Endothelial cell of umbilical vein (primary cell): ENCODE measurements at regions not wholly inside any gene's neighbourhood (a gene's known extent, or its start where the extent isn't known, plus 50 kb on each side); places are given as distances from the start of the nearest gene placed in this dataset.

Experiments
- BruUV-seq: library from RNA; stranded (reverse); fragments of 400-500 nt; replicated peaks from 2 replicates; lab custom pipeline; 2021; lab: Mats Ljungman, UMichigan
- CTCF ChIA-PET: fragments of 300-600, 350-600 bp; sonication (Branson Sonifier 250); formaldehyde crosslinking; loops from one replicate; lab custom pipeline; 2021; ENCODE audit warnings: antibody characterized with exemption, inconsistent platforms; lab: Charles Lee
- POLR2A ChIA-PET: fragments of 300-600, 350-600 bp; sonication (Branson Sonifier 250); formaldehyde crosslinking; loops from one replicate; lab custom pipeline; 2021; ENCODE audit warnings: antibody characterized with exemption, inconsistent platforms; lab: Charles Lee
- DNase-seq: peaks from one replicate; pipeline ENCODE4 v3.0.0-alpha.2; 2011; ENCODE audit warnings: low read depth, low spot score
- FAIRE-seq: peaks from 2 replicates; lab custom pipeline; 2011; peaks lifted over from hg19 to GRCh38; lab: Jason Lieb, UNC
- H2AFZ ChIP-seq: 2 replicates; pipeline ENCODE4 v1.6.0; 2012; ENCODE audit warnings: low read depth, low read length, control low read depth, inconsistent platforms
- H3K27ac ChIP-seq: 2 replicates; pipeline ENCODE4 v1.5.1; 2011; ENCODE audit warnings: low read depth, mild to moderate bottlenecking, control low read depth, low read length, moderate library complexity; ENCODE audit not compliant: insufficient read depth
- H3K27me3 ChIP-seq, 2 experiments: 2 replicates each; pipeline versions ENCODE4 v1.6.0 to v1.6.1; 2011; ENCODE audit warnings: low read length in 2 of 2, mixed read lengths in 1 of 2; ENCODE audit not compliant: control insufficient read depth in 2 of 2, insufficient read depth in 2 of 2
- H3K36me3 ChIP-seq, 2 experiments: 2 replicates in 1 of 2; 3 replicates in 1 of 2; pipeline ENCODE4 v1.5.1; 2011; ENCODE audit warnings: low read length in 2 of 2, mild to moderate bottlenecking in 1 of 2, moderate library complexity in 1 of 2; ENCODE audit not compliant: control insufficient read depth in 2 of 2, insufficient read depth in 2 of 2; ENCODE audit errors: extremely low read depth in 1 of 2
- H3K4me1 ChIP-seq: 3 replicates; pipeline ENCODE4 v1.5.1; 2011; ENCODE audit warnings: mild to moderate bottlenecking, low read length; ENCODE audit not compliant: control insufficient read depth, insufficient read depth; ENCODE audit errors: extremely low read depth
- H3K4me2 ChIP-seq: 2 replicates; pipeline ENCODE4 v1.6.1; 2011; ENCODE audit warnings: low read length, control low read depth, mixed read lengths; ENCODE audit not compliant: insufficient read depth
- H3K4me3 ChIP-seq, 3 experiments: fragments of 200-600 bp in 1 of 3; sonication (generic), shearing (Covaris generic) in 1 of 3; replicated peaks in 1 of 3; 2 replicates each; pipeline ENCODE4 v1.5.1; 2011 to 2016; ENCODE audit warnings: control low read depth in 3 of 3, low read length in 3 of 3, mild to moderate bottlenecking in 2 of 3, inconsistent platforms in 1 of 3, low read depth in 1 of 3, moderate library complexity in 1 of 3; ENCODE audit not compliant: insufficient read depth in 1 of 3
- H3K79me2 ChIP-seq: 2 replicates; pipeline ENCODE4 v1.6.0; 2012; ENCODE audit warnings: low read length, inconsistent platforms; ENCODE audit not compliant: control insufficient read depth, insufficient read depth
- H3K9ac ChIP-seq: replicated peaks from 2 replicates; pipeline ENCODE3; 2011; ENCODE audit warnings: low read length, control low read depth; ENCODE audit not compliant: insufficient read depth; ENCODE audit errors: extremely low read depth
- H3K9me1 ChIP-seq: replicated peaks from 3 replicates; pipeline ENCODE4 v1.6.0; 2011; ENCODE audit warnings: mild to moderate bottlenecking, low read length; ENCODE audit not compliant: control insufficient read depth, insufficient read depth; ENCODE audit errors: extremely low read depth
- H3K9me3 ChIP-seq: replicated peaks from 2 replicates; pipeline ENCODE4 v1.5.1; 2012; ENCODE audit warnings: low read length, inconsistent platforms; ENCODE audit not compliant: control insufficient read depth, insufficient read depth
- H4K20me1 ChIP-seq: replicated peaks from 2 replicates; pipeline ENCODE3; 2011; ENCODE audit warnings: mild to moderate bottlenecking, low read length; ENCODE audit not compliant: control insufficient read depth, insufficient read depth; ENCODE audit errors: extremely low read depth
- CTCF ChIP-seq, 2 donors: IDR thresholded peaks; 1 replicate in 1 of 2; 2 replicates in 1 of 2; pipeline ENCODE4 v1.5.1; 2011; ENCODE audit warnings: low read length in 2 of 2, mild to moderate bottlenecking in 2 of 2, moderate library complexity in 2 of 2, control low read depth in 1 of 2, inconsistent platforms in 1 of 2, low read depth in 1 of 2; ENCODE audit not compliant: insufficient read depth in 1 of 2; ENCODE audit errors: extremely low read depth in 1 of 2
- EZH2 ChIP-seq: IDR thresholded peaks from 2 replicates; pipeline ENCODE4 v1.6.1; 2012; ENCODE audit warnings: borderline replicate concordance, low read depth, mild to moderate bottlenecking, moderate library complexity, low read length, inconsistent platforms; ENCODE audit not compliant: severe bottlenecking
- GATA2 ChIP-seq: IDR thresholded peaks from 2 replicates; pipeline ENCODE4 v1.7.0; 2011; ENCODE audit warnings: low read depth, mild to moderate bottlenecking, moderate library complexity, mixed read lengths, low read length; ENCODE audit not compliant: insufficient read length, insufficient read depth
- JUN ChIP-seq: IDR thresholded peaks from 2 replicates; pipeline ENCODE4 v1.6.1; 2011; ENCODE audit warnings: borderline replicate concordance, low read depth; ENCODE audit not compliant: insufficient read length, insufficient read depth
- MAX ChIP-seq: IDR thresholded peaks from 2 replicates; pipeline ENCODE4 v1.6.1; 2011; ENCODE audit not compliant: insufficient read depth, insufficient read length
- MYC ChIP-seq: IDR thresholded peaks from one replicate; pipeline ENCODE4 v1.6.1; 2011; ENCODE audit warnings: mild to moderate bottlenecking, low read depth, low read length
- POLR2A ChIP-seq: IDR thresholded peaks from 2 replicates; pipeline ENCODE4 v1.6.1; 2012; ENCODE audit warnings: low read depth, mild to moderate bottlenecking, control low read depth, low read length
- POLR2AphosphoS5 ChIP-seq: IDR thresholded peaks from 2 replicates; pipeline ENCODE4 v1.6.1; 2012; ENCODE audit warnings: low read depth, mild to moderate bottlenecking, control low read depth, low read length, moderate library complexity; ENCODE audit not compliant: insufficient read depth
- dilution Hi-C: fragments of 300-500 bp; cut with MboI; formaldehyde crosslinking; loops from one replicate; pipeline ENCODE4 v1.15.0; 2019; ENCODE audit warnings: low sequenced_read_pairs; ENCODE audit not compliant: extremely low pct_ligation_motif_present
- intact Hi-C: fragments of 100-400 bp; cut with micrococcal nuclease; formaldehyde crosslinking; loops from one replicate; pipeline ENCODE4 v1.10.0; 2022

DNA sequence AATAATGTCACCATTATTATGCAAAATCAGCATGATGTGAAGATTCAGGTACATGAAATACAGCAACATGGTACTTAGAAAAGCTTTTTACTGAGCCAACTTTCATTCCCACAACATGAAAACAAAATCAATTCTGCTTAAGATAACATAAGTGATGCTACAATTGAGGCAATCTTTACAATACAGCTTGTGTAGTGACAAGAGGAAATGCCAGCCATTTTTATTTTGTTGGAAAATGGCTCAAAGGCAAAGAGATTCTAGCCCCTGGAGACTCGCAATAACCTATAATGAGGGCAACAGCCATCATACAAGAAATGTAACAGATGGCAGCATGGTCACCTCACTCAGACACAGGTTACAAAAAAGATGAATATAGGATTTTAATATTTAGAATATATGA is 560.4 kb downstream of the SPOCK3 start:
- Histone ChIP-seq H3K4me3 (no peak overlapping the region), H3K27me3 (no peaks in the 10 kb centered on the region), H4K20me1 (no peaks in the 10 kb centered on the region), H3K4me1 (no peaks in the 10 kb centered on the region), H3K27ac (no peak overlapping the region), H3K9ac (no peak overlapping the region), H2AFZ (no peak overlapping the region), H3K9me1 (no peaks in the 10 kb centered on the region), H3K4me2 (no peak overlapping the region), H3K36me3 (no peaks in the 10 kb centered on the region), H3K79me2 (no peaks in the 10 kb centered on the region), H3K9me3 (no peaks in the 10 kb centered on the region)
- ChIA-PET CTCF (no interaction called here), POLR2A (no interaction called here)
- intact Hi-C loops, result no loop called here
- BruUV-seq, result no TSS peak
- FAIRE-seq (no peak), DNase-seq (no peak)
- no peak for TF ChIP-seq MAX
- no peak for TF ChIP-seq MYC
- TF ChIP-seq GATA2, result no peak
- TF ChIP-seq POLR2AphosphoS5, result no peak
- no peak for TF ChIP-seq JUN
- no peak for TF ChIP-seq CTCF (IDR thresholded peaks at IDR 0.05; ENCODE audit: extremely low read depth in 1 of 2, insufficient read depth in 1 of 2, low read depth in 1 of 2, low read length in 2 of 2)
- TF ChIP-seq POLR2A, result no peak
- no peak for TF ChIP-seq EZH2
- dilution Hi-C loops, result no loop called here
